RWPE1 (cell line): ENCODE measurements at regions not wholly inside any gene's neighbourhood (a gene's known extent, or its start where the extent isn't known, plus 50 kb on each side); places are given as distances from the start of the nearest gene placed in this dataset.

Source experiments
- CTCF ChIA-PET: fragments of 350-600 bp; sonication (Branson Sonifier 250); formaldehyde crosslinking; extraction: SDS; loops from one replicate; lab custom pipeline; 2021; lab: Yijun Ruan, JAX
- POLR2A ChIA-PET: fragments of 400-600 bp; formaldehyde crosslinking; extraction: SDS; loops from one replicate; lab custom pipeline; 2020; ENCODE audit warnings: antibody characterized with exemption; ENCODE audit not compliant: low non-redundant PET; lab: Yijun Ruan, JAX
- DNase-seq: peaks from one replicate; pipeline ENCODE4 v3.0.0; 2012; ENCODE audit warnings: low spot score
- H3K27ac ChIP-seq: fragments of 450-650 bp; 2 replicates; pipeline ENCODE4 v1.5.1; 2017
- TF ChIP-seq, protein P1 (sequence below): fragments of 450-650 bp; conservative IDR thresholded peaks from 2 replicates; pipeline ENCODE4 v1.5.1; 2017; ENCODE audit warnings: low read depth, mild to moderate bottlenecking

- H3K27ac ChIP-seq: no peak overlapping the region
- TF ChIP-seq, protein P1, sequence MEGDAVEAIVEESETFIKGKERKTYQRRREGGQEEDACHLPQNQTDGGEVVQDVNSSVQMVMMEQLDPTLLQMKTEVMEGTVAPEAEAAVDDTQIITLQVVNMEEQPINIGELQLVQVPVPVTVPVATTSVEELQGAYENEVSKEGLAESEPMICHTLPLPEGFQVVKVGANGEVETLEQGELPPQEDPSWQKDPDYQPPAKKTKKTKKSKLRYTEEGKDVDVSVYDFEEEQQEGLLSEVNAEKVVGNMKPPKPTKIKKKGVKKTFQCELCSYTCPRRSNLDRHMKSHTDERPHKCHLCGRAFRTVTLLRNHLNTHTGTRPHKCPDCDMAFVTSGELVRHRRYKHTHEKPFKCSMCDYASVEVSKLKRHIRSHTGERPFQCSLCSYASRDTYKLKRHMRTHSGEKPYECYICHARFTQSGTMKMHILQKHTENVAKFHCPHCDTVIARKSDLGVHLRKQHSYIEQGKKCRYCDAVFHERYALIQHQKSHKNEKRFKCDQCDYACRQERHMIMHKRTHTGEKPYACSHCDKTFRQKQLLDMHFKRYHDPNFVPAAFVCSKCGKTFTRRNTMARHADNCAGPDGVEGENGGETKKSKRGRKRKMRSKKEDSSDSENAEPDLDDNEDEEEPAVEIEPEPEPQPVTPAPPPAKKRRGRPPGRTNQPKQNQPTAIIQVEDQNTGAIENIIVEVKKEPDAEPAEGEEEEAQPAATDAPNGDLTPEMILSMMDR: no peak
- ChIA-PET CTCF (no interaction called here), POLR2A (no interaction called here)
- DNase-seq: no peak
These were observed 50.2 kb upstream of the XPA start for GRCh38 chr9:97747201-97747965.

DNA sequence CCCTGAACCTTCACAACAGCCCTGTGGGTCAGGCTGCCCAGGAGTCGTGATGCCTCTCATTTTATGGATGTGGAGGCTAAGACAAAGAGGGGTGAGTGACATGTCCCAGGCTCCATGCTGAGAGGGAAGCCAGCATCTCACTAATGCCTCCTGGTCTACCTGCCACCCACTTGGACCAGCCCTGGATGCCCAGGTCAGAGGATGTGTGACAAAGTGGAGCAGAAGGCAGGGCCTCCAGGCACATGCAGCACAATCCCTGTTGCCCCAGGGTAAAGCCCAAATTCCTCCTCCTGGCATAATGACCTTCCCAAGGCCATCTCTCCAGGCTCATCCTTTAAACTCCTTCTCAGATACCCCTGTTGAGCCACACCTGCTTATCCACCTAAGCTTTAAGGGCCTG lies 51.4 kb upstream of the XPA start:
- POLR2A ChIA-PET: no interaction called here
- CTCF ChIA-PET: no interaction called here
- no peak for DNase-seq
- TF ChIP-seq, protein P1: no peak
- no peak overlapping the region for H3K27ac ChIP-seq

DNA sequence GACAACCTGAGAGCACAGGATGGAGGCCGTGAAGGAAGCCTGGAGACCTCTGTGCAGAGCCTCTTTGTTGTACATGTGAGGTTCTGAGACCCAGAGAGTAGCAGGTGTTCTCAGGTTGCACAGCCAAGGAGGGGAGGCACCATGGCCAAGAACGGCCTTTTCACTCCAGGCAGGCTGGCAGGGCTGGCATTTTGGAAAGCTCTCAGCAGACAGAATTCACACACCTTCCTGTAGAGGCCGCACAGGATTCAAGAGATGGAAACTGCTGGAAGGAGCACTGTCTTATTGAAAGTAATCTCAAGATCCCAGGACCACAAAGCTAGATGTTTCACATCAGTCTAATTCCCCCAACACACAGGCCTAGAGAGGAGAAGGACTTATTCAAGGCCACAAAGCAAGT lies 52.8 kb upstream of the XPA start:
- POLR2A ChIA-PET: no interaction called here
- no peak for DNase-seq
- H3K27ac ChIP-seq: no peak overlapping the region
- CTCF ChIA-PET: interaction anchor here (0.6 to 2.7 kb wide), 7 partner anchors 14 to 1340 kb away, joined by 3 to 17 read pairs (median 3); no protein-coding TSS in a partner anchor
- TF ChIP-seq, protein P1: peak; percentile 28

- CTCF ChIA-PET: interaction anchor here (2.7 kb wide), 1 partner anchor 150 kb away, joined by 17 read pairs; no protein-coding TSS in a partner anchor
- H3K27ac ChIP-seq: no peak overlapping the region
- DNase-seq: no peak
- POLR2A ChIA-PET: no interaction called here
- TF ChIP-seq, protein P1: no peak
These were observed 54.4 kb upstream of the XPA start for GRCh38 chr9:97751531-97751930.

DNA sequence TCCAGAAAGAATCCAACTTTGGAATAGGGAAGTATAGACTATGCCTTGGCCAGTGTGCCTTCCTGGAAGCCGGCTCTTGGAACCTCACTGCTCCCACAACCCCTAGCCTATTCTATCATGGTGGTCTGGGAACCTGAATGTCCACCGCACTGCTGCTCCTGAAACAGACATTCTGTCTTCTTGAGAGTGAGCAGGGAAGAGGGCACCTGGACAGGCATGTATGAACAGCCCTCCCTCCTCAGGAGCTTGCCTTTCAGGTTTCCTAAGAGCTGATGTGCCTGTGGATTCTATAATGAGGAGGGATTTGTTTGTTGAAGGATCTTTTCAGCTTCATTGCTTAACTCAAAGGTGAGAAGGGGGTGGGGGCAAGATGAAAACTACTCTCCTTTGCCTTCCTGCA lies 55.1 kb upstream of the XPA start:
- TF ChIP-seq, protein P1: no peak
- ChIA-PET CTCF (interaction anchor here (0.6 kb wide), 1 partner anchor 536 kb away, joined by 4 read pairs; no protein-coding TSS in a partner anchor), POLR2A (no interaction called here)
- DNase-seq: no peak
- H3K27ac ChIP-seq: no peak overlapping the region

GRCh38 chr9:97753364-97753763 lies 56.2 kb upstream of the XPA start:
- CTCF ChIA-PET: interaction anchor here (0.6 kb wide), 1 partner anchor 62 kb away, joined by 3 read pairs; no protein-coding TSS in a partner anchor
- TF ChIP-seq, protein P1: no peak
- DNase-seq: no peak

More at GRCh38 chr9:97753364-97753763, 56.2 kb upstream of the XPA start:
- POLR2A ChIA-PET: no interaction called here
- no peak overlapping the region for H3K27ac ChIP-seq
